Keratinocyte (primary cell): ENCODE measurements at regions not wholly inside any gene's neighbourhood (a gene's known extent, or its start where the extent isn't known, plus 50 kb on each side); places are given as distances from the start of the nearest gene placed in this dataset.
"Not testable (repeated sequence)": the region's sequence is repeated elsewhere in the genome, so short reads cannot be mapped to it uniquely, and the experiment has no call there.

Source experiments
- CTCF ChIP-seq, 3 experiments: IDR thresholded peaks in 1 of 3; conservative IDR thresholded peaks in 1 of 3; optimal IDR thresholded peaks in 1 of 3; 2 replicates in 2 of 3; 3 replicates in 1 of 3; pipeline versions ENCODE3 to v1.5.1; 2011; ENCODE audit warnings: low read length in 3 of 3, mild to moderate bottlenecking in 3 of 3, moderate library complexity in 2 of 3, control low read depth in 1 of 3, inconsistent platforms in 1 of 3; ENCODE audit not compliant: insufficient read depth in 2 of 3; ENCODE audit errors: extremely low read depth in 1 of 3
- EZH2 ChIP-seq: IDR thresholded peaks from one replicate; pipeline ENCODE4 v1.6.1; 2012; ENCODE audit warnings: inconsistent platforms, mild to moderate bottlenecking, low read length, moderate library complexity

- not testable (repeated sequence) for TF ChIP-seq CTCF (optimal IDR thresholded peaks at IDR 0.05 in 1 of 3, IDR thresholded peaks at IDR 0.05 in 1 of 3, conservative IDR thresholded peaks at IDR 0.05 in 1 of 3; ENCODE audit: extremely low read depth in 1 of 3, insufficient read depth in 2 of 3, low read length in 3 of 3); EZH2
Measured at GRCh38 chr7:124171812-124172211, 138.9 kb upstream of the TMEM229A start.
